Neural progenitor cell (in vitro differentiated cells): ENCODE measurements at regions not wholly inside any gene's neighbourhood (a gene's known extent, or its start where the extent isn't known, plus 50 kb on each side); places are given as distances from the start of the nearest gene placed in this dataset.

Experiments
- EZH2 ChIP-seq: fragments of 200-600 bp; sonication (generic); IDR thresholded peaks from 2 replicates; pipeline ENCODE4 v1.6.1; 2017; ENCODE audit warnings: antibody characterized with exemption, mild to moderate bottlenecking, moderate library complexity
- TF ChIP-seq, protein P1 (sequence below): fragments of 200-600 bp; sonication (generic); IDR thresholded peaks from 2 replicates; pipeline ENCODE4 v1.5.1; 2017; ENCODE audit warnings: antibody characterized with exemption, mild to moderate bottlenecking

DNA sequence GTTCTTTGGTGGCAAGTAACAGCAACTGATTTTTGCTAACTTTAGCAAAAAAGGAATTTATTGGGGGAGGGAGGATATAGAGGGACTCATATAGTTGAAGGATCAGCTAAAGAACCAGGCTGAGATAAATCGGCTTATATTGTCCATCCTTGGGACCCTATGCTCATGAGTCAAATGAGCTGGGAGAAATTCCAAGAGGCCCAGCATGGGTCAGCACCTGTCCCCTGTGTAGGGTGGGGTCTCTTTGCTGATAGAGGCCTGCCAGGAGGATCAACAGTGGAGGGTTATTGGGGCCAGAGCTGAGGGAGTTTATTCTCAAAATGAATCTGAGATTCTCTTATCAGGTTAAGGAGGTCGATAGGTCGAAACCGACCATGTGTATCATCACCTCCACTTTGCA, 97.2 kb downstream of the VAPA start:
- TF ChIP-seq, protein P1, sequence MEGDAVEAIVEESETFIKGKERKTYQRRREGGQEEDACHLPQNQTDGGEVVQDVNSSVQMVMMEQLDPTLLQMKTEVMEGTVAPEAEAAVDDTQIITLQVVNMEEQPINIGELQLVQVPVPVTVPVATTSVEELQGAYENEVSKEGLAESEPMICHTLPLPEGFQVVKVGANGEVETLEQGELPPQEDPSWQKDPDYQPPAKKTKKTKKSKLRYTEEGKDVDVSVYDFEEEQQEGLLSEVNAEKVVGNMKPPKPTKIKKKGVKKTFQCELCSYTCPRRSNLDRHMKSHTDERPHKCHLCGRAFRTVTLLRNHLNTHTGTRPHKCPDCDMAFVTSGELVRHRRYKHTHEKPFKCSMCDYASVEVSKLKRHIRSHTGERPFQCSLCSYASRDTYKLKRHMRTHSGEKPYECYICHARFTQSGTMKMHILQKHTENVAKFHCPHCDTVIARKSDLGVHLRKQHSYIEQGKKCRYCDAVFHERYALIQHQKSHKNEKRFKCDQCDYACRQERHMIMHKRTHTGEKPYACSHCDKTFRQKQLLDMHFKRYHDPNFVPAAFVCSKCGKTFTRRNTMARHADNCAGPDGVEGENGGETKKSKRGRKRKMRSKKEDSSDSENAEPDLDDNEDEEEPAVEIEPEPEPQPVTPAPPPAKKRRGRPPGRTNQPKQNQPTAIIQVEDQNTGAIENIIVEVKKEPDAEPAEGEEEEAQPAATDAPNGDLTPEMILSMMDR, result no peak
- no peak for TF ChIP-seq EZH2
